Endothelial cell of umbilical vein (primary cell): ENCODE measurements at regions not wholly inside any gene's neighbourhood (a gene's known extent, or its start where the extent isn't known, plus 50 kb on each side); places are given as distances from the start of the nearest gene placed in this dataset.

Experiments
- BruUV-seq: library from RNA; stranded (reverse); fragments of 400-500 nt; replicated peaks from 2 replicates; lab custom pipeline; 2021; lab: Mats Ljungman, UMichigan
- CTCF ChIA-PET: fragments of 300-600, 350-600 bp; sonication (Branson Sonifier 250); formaldehyde crosslinking; loops from one replicate; lab custom pipeline; 2021; ENCODE audit warnings: antibody characterized with exemption, inconsistent platforms; lab: Charles Lee
- POLR2A ChIA-PET: fragments of 300-600, 350-600 bp; sonication (Branson Sonifier 250); formaldehyde crosslinking; loops from one replicate; lab custom pipeline; 2021; ENCODE audit warnings: antibody characterized with exemption, inconsistent platforms; lab: Charles Lee
- DNase-seq: peaks from one replicate; pipeline ENCODE4 v3.0.0-alpha.2; 2011; ENCODE audit warnings: low read depth, low spot score
- FAIRE-seq: peaks from 2 replicates; lab custom pipeline; 2011; peaks lifted over from hg19 to GRCh38; lab: Jason Lieb, UNC
- H2AFZ ChIP-seq: 2 replicates; pipeline ENCODE4 v1.6.0; 2012; ENCODE audit warnings: low read depth, low read length, control low read depth, inconsistent platforms
- H3K27ac ChIP-seq: 2 replicates; pipeline ENCODE4 v1.5.1; 2011; ENCODE audit warnings: low read depth, mild to moderate bottlenecking, control low read depth, low read length, moderate library complexity; ENCODE audit not compliant: insufficient read depth
- H3K27me3 ChIP-seq, 2 experiments: 2 replicates each; pipeline versions ENCODE4 v1.6.0 to v1.6.1; 2011; ENCODE audit warnings: low read length in 2 of 2, mixed read lengths in 1 of 2; ENCODE audit not compliant: control insufficient read depth in 2 of 2, insufficient read depth in 2 of 2
- H3K36me3 ChIP-seq, 2 experiments: 2 replicates in 1 of 2; 3 replicates in 1 of 2; pipeline ENCODE4 v1.5.1; 2011; ENCODE audit warnings: low read length in 2 of 2, mild to moderate bottlenecking in 1 of 2, moderate library complexity in 1 of 2; ENCODE audit not compliant: control insufficient read depth in 2 of 2, insufficient read depth in 2 of 2; ENCODE audit errors: extremely low read depth in 1 of 2
- H3K4me1 ChIP-seq: 3 replicates; pipeline ENCODE4 v1.5.1; 2011; ENCODE audit warnings: mild to moderate bottlenecking, low read length; ENCODE audit not compliant: control insufficient read depth, insufficient read depth; ENCODE audit errors: extremely low read depth
- H3K4me2 ChIP-seq: 2 replicates; pipeline ENCODE4 v1.6.1; 2011; ENCODE audit warnings: low read length, control low read depth, mixed read lengths; ENCODE audit not compliant: insufficient read depth
- H3K4me3 ChIP-seq, 3 experiments: fragments of 200-600 bp in 1 of 3; sonication (generic), shearing (Covaris generic) in 1 of 3; replicated peaks in 1 of 3; 2 replicates each; pipeline ENCODE4 v1.5.1; 2011 to 2016; ENCODE audit warnings: control low read depth in 3 of 3, low read length in 3 of 3, mild to moderate bottlenecking in 2 of 3, inconsistent platforms in 1 of 3, low read depth in 1 of 3, moderate library complexity in 1 of 3; ENCODE audit not compliant: insufficient read depth in 1 of 3
- H3K79me2 ChIP-seq: 2 replicates; pipeline ENCODE4 v1.6.0; 2012; ENCODE audit warnings: low read length, inconsistent platforms; ENCODE audit not compliant: control insufficient read depth, insufficient read depth
- H3K9ac ChIP-seq: replicated peaks from 2 replicates; pipeline ENCODE3; 2011; ENCODE audit warnings: low read length, control low read depth; ENCODE audit not compliant: insufficient read depth; ENCODE audit errors: extremely low read depth
- H3K9me1 ChIP-seq: replicated peaks from 3 replicates; pipeline ENCODE4 v1.6.0; 2011; ENCODE audit warnings: mild to moderate bottlenecking, low read length; ENCODE audit not compliant: control insufficient read depth, insufficient read depth; ENCODE audit errors: extremely low read depth
- H3K9me3 ChIP-seq: replicated peaks from 2 replicates; pipeline ENCODE4 v1.5.1; 2012; ENCODE audit warnings: low read length, inconsistent platforms; ENCODE audit not compliant: control insufficient read depth, insufficient read depth
- H4K20me1 ChIP-seq: replicated peaks from 2 replicates; pipeline ENCODE3; 2011; ENCODE audit warnings: mild to moderate bottlenecking, low read length; ENCODE audit not compliant: control insufficient read depth, insufficient read depth; ENCODE audit errors: extremely low read depth
- EZH2 ChIP-seq: IDR thresholded peaks from 2 replicates; pipeline ENCODE4 v1.6.1; 2012; ENCODE audit warnings: borderline replicate concordance, low read depth, mild to moderate bottlenecking, moderate library complexity, low read length, inconsistent platforms; ENCODE audit not compliant: severe bottlenecking
- FOS ChIP-seq: IDR thresholded peaks from 2 replicates; pipeline ENCODE4 v1.6.1; 2011; ENCODE audit warnings: mild to moderate bottlenecking, low read length, moderate library complexity, borderline replicate concordance; ENCODE audit not compliant: insufficient read depth
- GATA2 ChIP-seq: IDR thresholded peaks from 2 replicates; pipeline ENCODE4 v1.7.0; 2011; ENCODE audit warnings: low read depth, mild to moderate bottlenecking, moderate library complexity, mixed read lengths, low read length; ENCODE audit not compliant: insufficient read length, insufficient read depth
- JUN ChIP-seq: IDR thresholded peaks from 2 replicates; pipeline ENCODE4 v1.6.1; 2011; ENCODE audit warnings: borderline replicate concordance, low read depth; ENCODE audit not compliant: insufficient read length, insufficient read depth
- MYC ChIP-seq: IDR thresholded peaks from one replicate; pipeline ENCODE4 v1.6.1; 2011; ENCODE audit warnings: mild to moderate bottlenecking, low read depth, low read length
- POLR2A ChIP-seq: IDR thresholded peaks from 2 replicates; pipeline ENCODE4 v1.6.1; 2012; ENCODE audit warnings: low read depth, mild to moderate bottlenecking, control low read depth, low read length
- POLR2AphosphoS5 ChIP-seq: IDR thresholded peaks from 2 replicates; pipeline ENCODE4 v1.6.1; 2012; ENCODE audit warnings: low read depth, mild to moderate bottlenecking, control low read depth, low read length, moderate library complexity; ENCODE audit not compliant: insufficient read depth
- dilution Hi-C: fragments of 300-500 bp; cut with MboI; formaldehyde crosslinking; loops from one replicate; pipeline ENCODE4 v1.15.0; 2019; ENCODE audit warnings: low sequenced_read_pairs; ENCODE audit not compliant: extremely low pct_ligation_motif_present
- intact Hi-C: fragments of 100-400 bp; cut with micrococcal nuclease; formaldehyde crosslinking; loops from one replicate; pipeline ENCODE4 v1.10.0; 2022
- TF ChIP-seq, protein P1 (sequence below): IDR thresholded peaks from 2 replicates; pipeline ENCODE4 v1.6.1; 2011; ENCODE audit not compliant: insufficient read depth, insufficient read length
- TF ChIP-seq, protein P2 (sequence below), 2 donors: IDR thresholded peaks; 1 replicate in 1 of 2; 2 replicates in 1 of 2; pipeline ENCODE4 v1.5.1; 2011; ENCODE audit warnings: low read length in 2 of 2, mild to moderate bottlenecking in 2 of 2, moderate library complexity in 2 of 2, control low read depth in 1 of 2, inconsistent platforms in 1 of 2, low read depth in 1 of 2; ENCODE audit not compliant: insufficient read depth in 1 of 2; ENCODE audit errors: extremely low read depth in 1 of 2

DNA sequence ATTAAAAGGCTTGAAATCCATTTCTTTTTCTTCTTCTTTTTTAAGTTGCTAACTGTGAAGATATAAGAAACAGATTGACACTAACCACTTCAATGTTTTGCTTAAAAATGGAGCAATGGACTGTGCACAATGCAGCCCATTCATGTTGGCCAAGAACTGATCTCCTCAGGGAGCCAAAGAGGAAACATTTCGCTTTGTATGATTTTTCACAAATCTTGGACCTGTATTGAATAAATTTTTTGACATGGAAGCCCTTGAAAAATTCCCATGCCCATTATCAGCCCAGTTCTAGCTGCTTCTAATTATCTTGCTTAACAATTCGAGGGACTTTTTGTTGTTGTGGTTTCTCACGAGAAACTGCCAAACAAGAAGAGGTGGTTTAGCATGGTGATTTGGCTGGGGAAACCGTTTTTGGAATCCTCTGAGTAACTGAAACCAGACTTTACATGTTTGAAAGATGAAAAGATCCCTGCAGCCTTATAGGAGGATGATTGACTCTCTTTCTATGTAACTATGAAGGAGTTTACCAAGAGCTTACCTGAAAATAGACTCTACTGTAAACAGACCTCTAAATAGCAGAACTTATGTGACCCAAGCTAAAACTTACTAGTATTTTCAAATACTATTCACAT, 1389.4 kb upstream of the GOT2 start:
- H3K4me1 ChIP-seq, result no peaks in the 10 kb centered on the region
- no peaks in the 10 kb centered on the region for H3K9me3 ChIP-seq
- H3K4me3 ChIP-seq, result no peak overlapping the region
- no peaks in the 10 kb centered on the region for H3K36me3 ChIP-seq
- no peak overlapping the region for H2AFZ ChIP-seq
- no peak overlapping the region for H3K27ac ChIP-seq
- no TSS peak for BruUV-seq
- ChIA-PET POLR2A (no interaction called here), CTCF (interaction anchor here (1.0 kb wide), 2 partner anchors 10 to 39 kb away, joined by 3 read pairs; no protein-coding TSS in a partner anchor)
- H3K27me3 ChIP-seq, result no peaks in the 10 kb centered on the region
- dilution Hi-C loops, result no loop called here
- TF ChIP-seq, protein P1, sequence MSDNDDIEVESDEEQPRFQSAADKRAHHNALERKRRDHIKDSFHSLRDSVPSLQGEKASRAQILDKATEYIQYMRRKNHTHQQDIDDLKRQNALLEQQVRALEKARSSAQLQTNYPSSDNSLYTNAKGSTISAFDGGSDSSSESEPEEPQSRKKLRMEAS, result no peak
- DNase-seq, result no peak
- intact Hi-C loops, result no loop called here
- no peak for FAIRE-seq
- no peak overlapping the region for H3K4me2 ChIP-seq
- no peaks in the 10 kb centered on the region for H4K20me1 ChIP-seq
- H3K9ac ChIP-seq, result no peak overlapping the region
- no peaks in the 10 kb centered on the region for H3K79me2 ChIP-seq
- no peaks in the 10 kb centered on the region for H3K9me1 ChIP-seq

DNA sequence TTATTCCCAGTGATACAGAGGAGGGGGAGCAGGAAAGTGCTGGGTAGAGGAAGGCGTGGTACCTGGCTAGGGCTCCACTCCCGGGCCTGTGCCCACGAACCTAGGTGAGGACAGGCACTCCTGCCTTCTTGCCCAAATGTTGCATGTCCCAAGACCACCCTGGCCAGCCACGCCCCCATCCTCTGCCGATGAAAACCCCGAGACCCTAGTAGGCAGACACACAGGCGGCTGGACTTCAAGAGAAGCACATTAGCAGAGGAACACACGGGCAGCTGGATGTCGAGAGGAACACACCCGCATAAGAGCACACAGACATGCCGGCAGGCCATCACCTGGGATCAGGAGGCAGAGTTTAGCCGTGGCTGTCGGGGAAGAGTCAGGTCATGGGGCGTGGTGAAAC, 1386.5 kb upstream of the GOT2 start:
- Histone ChIP-seq H3K9me3 (no peaks in the 10 kb centered on the region), H3K27ac (no peak overlapping the region), H3K4me3 (no peak overlapping the region), H3K36me3 (no peaks in the 10 kb centered on the region), H3K27me3 (no peaks in the 10 kb centered on the region), H4K20me1 (no peaks in the 10 kb centered on the region), H3K9ac (no peak overlapping the region), H3K79me2 (no peaks in the 10 kb centered on the region), H2AFZ (no peak overlapping the region), H3K4me2 (no peak overlapping the region), H3K4me1 (no peaks in the 10 kb centered on the region), H3K9me1 (no peaks in the 10 kb centered on the region)
- FAIRE-seq, result no peak
- intact Hi-C loops, result no loop called here
- no peak for DNase-seq
- no TSS peak for BruUV-seq
- TF ChIP-seq EZH2 (no peak), MYC (no peak), GATA2 (no peak), POLR2A (no peak), FOS (no peak), JUN (no peak), POLR2AphosphoS5 (no peak)
- TF ChIP-seq, protein P1, result no peak
- TF ChIP-seq, protein P2, sequence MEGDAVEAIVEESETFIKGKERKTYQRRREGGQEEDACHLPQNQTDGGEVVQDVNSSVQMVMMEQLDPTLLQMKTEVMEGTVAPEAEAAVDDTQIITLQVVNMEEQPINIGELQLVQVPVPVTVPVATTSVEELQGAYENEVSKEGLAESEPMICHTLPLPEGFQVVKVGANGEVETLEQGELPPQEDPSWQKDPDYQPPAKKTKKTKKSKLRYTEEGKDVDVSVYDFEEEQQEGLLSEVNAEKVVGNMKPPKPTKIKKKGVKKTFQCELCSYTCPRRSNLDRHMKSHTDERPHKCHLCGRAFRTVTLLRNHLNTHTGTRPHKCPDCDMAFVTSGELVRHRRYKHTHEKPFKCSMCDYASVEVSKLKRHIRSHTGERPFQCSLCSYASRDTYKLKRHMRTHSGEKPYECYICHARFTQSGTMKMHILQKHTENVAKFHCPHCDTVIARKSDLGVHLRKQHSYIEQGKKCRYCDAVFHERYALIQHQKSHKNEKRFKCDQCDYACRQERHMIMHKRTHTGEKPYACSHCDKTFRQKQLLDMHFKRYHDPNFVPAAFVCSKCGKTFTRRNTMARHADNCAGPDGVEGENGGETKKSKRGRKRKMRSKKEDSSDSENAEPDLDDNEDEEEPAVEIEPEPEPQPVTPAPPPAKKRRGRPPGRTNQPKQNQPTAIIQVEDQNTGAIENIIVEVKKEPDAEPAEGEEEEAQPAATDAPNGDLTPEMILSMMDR (IDR thresholded peaks at IDR 0.05; ENCODE audit: extremely low read depth in 1 of 2, insufficient read depth in 1 of 2, low read depth in 1 of 2, low read length in 2 of 2), result no peak
- ChIA-PET POLR2A (no interaction called here), CTCF (no interaction called here)
- dilution Hi-C loops, result no loop called here
